ENCODE measurements at regions not wholly inside any gene's neighbourhood (a gene's known extent, or its start where the extent isn't known, plus 50 kb on each side); places are given as distances from the start of the nearest gene placed in this dataset.
A peak's percentile ranks its signal among the peaks of the same experiment; 100 is the strongest.

DNA sequence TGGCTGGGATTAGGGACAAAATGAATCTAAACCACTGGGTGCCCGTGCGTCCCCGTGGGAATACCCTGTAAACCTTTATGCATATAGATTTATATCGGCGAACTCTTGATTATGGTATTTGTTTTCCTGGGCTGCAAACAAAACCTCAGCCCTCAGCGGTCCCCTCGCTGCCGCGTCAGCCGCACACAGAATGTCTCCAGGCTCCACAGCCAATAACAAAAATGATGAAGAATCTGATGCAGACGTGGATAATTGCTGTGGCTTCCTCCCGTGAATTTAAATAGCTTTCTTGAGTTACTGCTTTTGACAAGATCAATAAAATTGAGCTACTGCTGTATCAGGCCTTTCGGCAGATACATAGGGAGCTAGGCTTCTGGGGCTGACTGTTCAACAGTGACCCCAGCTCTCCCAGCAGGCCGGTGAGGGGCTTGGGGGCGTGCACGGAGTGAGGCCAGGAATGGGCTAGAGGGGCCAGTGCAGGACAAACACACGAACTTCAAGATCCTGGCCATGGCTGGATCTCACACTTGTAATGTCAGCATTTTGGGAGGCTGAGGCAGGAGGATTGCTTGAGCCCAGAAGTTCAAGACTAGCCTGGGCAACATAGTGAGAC, 125.8 kb upstream of the NCOR2 start:
- no peak for TF ChIP-seq CTCF (conservative IDR thresholded peaks at IDR 0.05)
- H3K27ac ChIP-seq = peak overlapping the region; percentile 81

- no peak for TF ChIP-seq CTCF (conservative IDR thresholded peaks at IDR 0.05)
- peak overlapping the region; percentile 81 for H3K27ac ChIP-seq
Measured at GRCh38 chr12:124692443-124692842, 125.0 kb upstream of the NCOR2 start.

GRCh38 chr12:124691429-124691828, 124.0 kb upstream of the NCOR2 start:
- TF ChIP-seq CTCF (conservative IDR thresholded peaks at IDR 0.05) = no peak
- peak overlapping the region; percentile 81; the same call in 1 of the 2 replicates for H3K27ac ChIP-seq

- no peak overlapping the region for H3K27ac ChIP-seq
- TF ChIP-seq CTCF (conservative IDR thresholded peaks at IDR 0.05) = no peak
Measured at GRCh38 chr12:124689631-124690030, 122.2 kb upstream of the NCOR2 start.

DNA sequence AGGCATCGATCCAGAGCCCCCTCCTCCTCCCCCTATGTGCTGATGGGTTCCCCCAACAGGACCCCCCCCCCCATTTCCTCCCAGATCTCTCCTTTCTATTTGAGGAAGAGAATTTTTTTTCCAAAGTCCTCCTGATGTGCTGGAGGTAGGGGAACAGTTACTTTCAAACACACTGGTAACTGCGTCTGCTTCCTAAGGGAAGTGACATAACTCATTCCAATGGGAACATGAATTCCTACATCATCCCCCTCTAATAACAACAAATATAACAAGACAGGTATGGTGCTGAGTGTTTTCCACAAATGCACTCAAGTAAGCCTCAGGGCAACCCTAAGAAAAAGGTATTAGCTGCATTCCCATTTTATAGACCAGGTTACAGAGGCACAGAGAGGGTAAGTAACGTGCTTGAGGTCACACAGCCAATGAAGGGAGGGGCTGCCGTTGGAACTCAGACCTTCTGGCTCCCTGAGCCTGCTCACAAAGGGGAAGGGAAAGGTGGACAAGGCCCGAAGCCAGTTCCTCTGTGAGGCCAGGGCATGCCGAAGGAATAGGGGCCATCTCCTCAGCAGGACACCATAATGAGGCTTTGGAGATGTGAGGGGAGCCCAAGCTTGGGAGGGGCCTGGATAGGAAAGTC, 121.1 kb upstream of the NCOR2 start:
- TF ChIP-seq CTCF (conservative IDR thresholded peaks at IDR 0.05) = no peak
- no peak overlapping the region for H3K27ac ChIP-seq

DNA sequence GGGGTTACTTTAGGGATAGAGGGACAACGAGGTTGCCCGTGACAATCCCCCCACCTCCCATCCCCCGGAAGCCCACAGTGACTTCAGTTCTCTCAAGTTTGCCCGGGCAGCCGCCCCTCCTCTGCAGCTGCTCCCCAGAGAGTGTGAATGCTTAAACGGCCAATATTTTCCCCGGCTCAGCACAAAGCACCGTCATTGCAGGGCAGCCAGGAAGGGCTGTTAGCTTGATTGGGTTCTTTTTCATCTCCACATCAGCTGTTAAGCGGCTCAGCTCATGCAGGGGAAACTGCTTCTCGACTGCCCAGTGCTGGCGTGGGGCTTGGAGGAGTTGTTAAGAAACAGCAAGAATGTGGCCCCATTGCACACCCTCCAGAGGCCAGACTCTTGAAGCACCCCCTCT, 120.5 kb upstream of the NCOR2 start:
- TF ChIP-seq CTCF (conservative IDR thresholded peaks at IDR 0.05) = no peak
- no peak overlapping the region for H3K27ac ChIP-seq

DNA sequence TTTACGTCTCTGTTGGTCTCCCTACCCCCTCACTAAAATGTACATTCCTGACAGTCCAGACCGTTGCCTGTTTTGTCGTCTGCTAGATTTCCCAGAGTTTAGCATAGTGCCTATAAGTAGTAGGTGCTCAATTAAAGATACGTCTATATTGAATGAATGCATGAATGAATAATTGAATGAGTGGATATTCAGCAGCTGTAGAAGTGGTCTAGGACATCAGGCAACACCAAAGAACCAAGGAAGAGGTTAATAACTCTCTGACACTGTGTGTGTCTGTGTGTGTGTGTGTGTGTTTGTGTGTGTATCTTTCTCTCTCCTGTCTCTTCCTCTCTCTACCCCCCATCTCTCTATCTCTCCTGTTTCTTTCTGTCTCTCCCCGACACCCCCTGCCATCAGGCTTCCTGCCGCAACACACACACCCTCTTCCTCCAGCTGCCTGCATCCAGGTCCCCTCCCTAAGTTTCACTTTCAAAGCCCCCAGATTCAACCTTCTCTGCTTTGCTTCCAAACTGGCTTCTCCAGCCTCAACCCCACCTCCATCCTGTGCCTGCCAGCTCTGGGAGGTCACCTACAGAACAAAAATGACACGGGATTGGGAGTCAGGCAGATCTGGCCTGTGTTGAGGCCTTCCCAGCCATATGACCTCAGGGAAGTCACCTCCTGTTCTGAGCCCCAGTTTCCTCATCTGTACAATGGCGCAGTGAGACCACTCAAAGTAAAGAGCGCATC, 119.9 kb upstream of the NCOR2 start:
- TF ChIP-seq CTCF (conservative IDR thresholded peaks at IDR 0.05) = no peak
- no peak overlapping the region for H3K27ac ChIP-seq

All from VCaP (cell line).